ENCODE measurements at regions not wholly inside any gene's neighbourhood (a gene's known extent, or its start where the extent isn't known, plus 50 kb on each side); places are given as distances from the start of the nearest gene placed in this dataset.
"Not testable (repeated sequence)": the region's sequence is repeated elsewhere in the genome, so short reads cannot be mapped to it uniquely, and the experiment has no call there.

GRCh38 chr3:98688363-98688762 is 74.8 kb upstream of the ST3GAL6 start:
- H3K4me3 ChIP-seq (ENCODE audit: control insufficient read depth, low read depth, low read length) = no peak overlapping the region
- no peak for TF ChIP-seq CTCF (conservative IDR thresholded peaks at IDR 0.05; ENCODE audit: control insufficient read depth, insufficient read depth, low read depth, low read length)
- DNase-seq (ENCODE audit: low read depth) = no peak

GRCh38 chr3:98690876-98691275 is 72.3 kb upstream of the ST3GAL6 start:
- no peak overlapping the region for H3K4me3 ChIP-seq (ENCODE audit: control insufficient read depth, low read depth, low read length)
- peak; percentile 33 for DNase-seq (ENCODE audit: low read depth)
- no peak for TF ChIP-seq CTCF (conservative IDR thresholded peaks at IDR 0.05; ENCODE audit: control insufficient read depth, insufficient read depth, low read depth, low read length)

DNA sequence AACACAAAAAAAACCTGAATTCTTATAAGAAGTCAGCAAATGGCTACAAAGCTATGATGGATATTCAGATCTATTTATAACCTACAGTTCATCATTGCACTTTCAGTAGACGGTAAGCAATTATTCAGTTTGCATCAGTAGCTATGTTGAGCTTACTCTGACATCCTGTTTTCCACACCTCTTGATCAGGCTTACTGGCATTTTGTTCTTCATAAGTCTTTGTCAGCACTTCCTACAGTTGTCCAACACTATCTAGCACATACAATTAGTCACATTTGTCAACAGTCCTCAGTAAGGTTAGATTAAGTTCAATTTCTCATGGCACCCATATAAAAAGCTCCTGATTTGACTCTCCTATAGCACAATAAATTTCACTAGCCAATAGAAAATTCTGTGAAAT is 71.2 kb upstream of the ST3GAL6 start:
- DNase-seq (ENCODE audit: low read depth) = no peak
- no peak for TF ChIP-seq CTCF (conservative IDR thresholded peaks at IDR 0.05; ENCODE audit: control insufficient read depth, insufficient read depth, low read depth, low read length)
- H3K4me3 ChIP-seq (ENCODE audit: control insufficient read depth, low read depth, low read length) = no peak overlapping the region

GRCh38 chr3:98692787-98693473 is 70.2 kb upstream of the ST3GAL6 start:
- H3K4me3 ChIP-seq (ENCODE audit: control insufficient read depth, low read depth, low read length) = no peak overlapping the region
- DNase-seq (ENCODE audit: low read depth) = no peak
- no peak for TF ChIP-seq CTCF (conservative IDR thresholded peaks at IDR 0.05; ENCODE audit: control insufficient read depth, insufficient read depth, low read depth, low read length)

- TF ChIP-seq CTCF (conservative IDR thresholded peaks at IDR 0.05; ENCODE audit: control insufficient read depth, insufficient read depth, low read depth, low read length) = no peak
- DNase-seq (ENCODE audit: low read depth) = no peak
- no peak overlapping the region for H3K4me3 ChIP-seq (ENCODE audit: control insufficient read depth, low read depth, low read length)
Measured at GRCh38 chr3:98695796-98696195, 67.3 kb upstream of the ST3GAL6 start.

DNA sequence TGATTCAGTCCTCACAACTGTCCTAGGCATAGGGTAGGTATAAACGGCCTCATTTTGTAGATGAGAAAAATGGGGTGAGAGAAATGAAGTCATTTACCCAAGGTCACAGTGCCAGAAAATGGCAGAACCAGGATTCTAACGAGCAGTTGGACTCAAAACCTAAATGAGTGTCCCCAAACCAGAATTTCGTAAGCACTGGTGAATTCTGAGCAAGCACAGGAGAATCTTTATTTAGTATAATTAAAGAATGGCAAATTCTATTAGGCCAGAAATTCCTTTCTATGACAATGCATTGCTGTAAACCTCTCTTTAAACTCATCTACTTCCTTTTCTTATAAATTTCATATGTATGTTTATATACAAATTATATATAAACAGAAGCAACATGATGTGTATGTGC is 66.8 kb upstream of the ST3GAL6 start:
- not testable (repeated sequence) for DNase-seq (ENCODE audit: low read depth); H3K4me3 ChIP-seq (ENCODE audit: control insufficient read depth, low read depth, low read length)

DNA sequence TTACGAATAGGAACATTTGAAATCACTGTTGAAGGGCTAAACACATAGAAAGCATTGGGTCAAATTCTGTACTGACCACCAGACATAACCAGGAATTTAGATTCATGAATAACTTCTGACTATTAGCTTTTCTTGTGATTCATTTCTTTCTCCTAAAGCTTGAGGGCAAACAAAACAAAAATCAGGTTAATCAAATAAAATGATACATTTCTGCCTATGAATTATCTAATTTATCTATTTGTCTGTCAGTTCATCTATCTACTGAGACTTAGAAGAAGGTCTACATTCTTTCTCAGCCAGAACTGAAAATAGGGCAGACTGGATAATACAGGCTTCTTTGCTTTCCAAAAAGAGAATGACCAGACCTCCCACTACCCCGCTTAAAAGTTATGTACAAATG is 65.9 kb upstream of the ST3GAL6 start:
- no peak for DNase-seq (ENCODE audit: low read depth)
- H3K4me3 ChIP-seq (ENCODE audit: control insufficient read depth, low read depth, low read length) = no peak overlapping the region
- no peak for TF ChIP-seq CTCF (conservative IDR thresholded peaks at IDR 0.05; ENCODE audit: control insufficient read depth, insufficient read depth, low read depth, low read length)
